GM12878 (cell line): ENCODE measurements at regions not wholly inside any gene's neighbourhood (a gene's known extent, or its start where the extent isn't known, plus 50 kb on each side); places are given as distances from the start of the nearest gene placed in this dataset.

ENCODE experiments used
- ATAC-seq: fragments of 200-7000 bp; cut with Tn5 transposase; 3 replicates; pipeline ENCODE4 v1.9.1; 2020; ENCODE audit warnings: mild to moderate bottlenecking, moderate library complexity
- BruUV-seq: library from RNA; stranded (reverse); fragments of 400-500 nt; replicated peaks from 2 replicates; lab custom pipeline; 2021; lab: Mats Ljungman, UMichigan
- CTCF ChIA-PET: fragments of 300-600 bp; sonication (Branson Sonifier 250); formaldehyde crosslinking; extraction: SDS; loops from one replicate; lab custom pipeline; 2021; ENCODE audit warnings: inconsistent platforms; lab: Yijun Ruan, JAX
- POLR2A ChIA-PET: fragments of 350-600 bp; formaldehyde crosslinking; extraction: SDS; loops from one replicate; lab custom pipeline; 2021; ENCODE audit warnings: inconsistent platforms; lab: Charles Lee
- RAD21 ChIA-PET: fragments of 300-600 bp; sonication (Branson Sonifier 250); formaldehyde crosslinking; loops from one replicate; lab custom pipeline; 2023; ENCODE audit warnings: antibody characterized with exemption; ENCODE audit not compliant: unreplicated experiment; lab: Charles Lee
- SMC1A ChIA-PET: fragments of 300-600 bp; sonication (Branson Sonifier 250); formaldehyde crosslinking; loops from one replicate; lab custom pipeline; 2023; ENCODE audit not compliant: unreplicated experiment, uncharacterized antibody; lab: Charles Lee
- DNase-seq: peaks from one replicate; pipeline ENCODE4 v3.0.0-alpha.2; 2011; ENCODE audit warnings: low read depth, low spot score
- FAIRE-seq: peaks from 3 replicates; lab custom pipeline; 2011; peaks lifted over from hg19 to GRCh38; lab: Jason Lieb, UNC
- H2AFZ ChIP-seq: 2 replicates; pipeline ENCODE4 v1.6.0; 2011; ENCODE audit warnings: low read depth, low read length, control low read depth; ENCODE audit not compliant: control insufficient read depth
- H3K27ac ChIP-seq: 2 replicates; pipeline ENCODE4 v1.5.1; 2011; ENCODE audit warnings: control low read depth; ENCODE audit not compliant: control insufficient read depth, insufficient read depth
- H3K27me3 ChIP-seq, 2 experiments: replicated peaks in 1 of 2; 2 replicates each; pipeline versions ENCODE4 v1.6.0 to v1.6.1; 2011; ENCODE audit warnings: low read length in 1 of 2; ENCODE audit not compliant: control insufficient read depth in 2 of 2, insufficient read depth in 2 of 2
- H3K36me3 ChIP-seq, 2 experiments: 2 replicates each; pipeline ENCODE4 v1.5.1; 2011; ENCODE audit warnings: low read length in 1 of 2; ENCODE audit not compliant: control insufficient read depth in 2 of 2, insufficient read depth in 2 of 2
- H3K4me1 ChIP-seq: 2 replicates; pipeline ENCODE4 v1.6.1; 2011; ENCODE audit warnings: mild to moderate bottlenecking, low read length, moderate library complexity, mixed read lengths; ENCODE audit not compliant: control insufficient read depth, insufficient read depth
- H3K4me2 ChIP-seq: 2 replicates; pipeline ENCODE4 v1.6.0; 2011; ENCODE audit warnings: control low read depth; ENCODE audit not compliant: control insufficient read depth, insufficient read depth
- H3K4me3 ChIP-seq: fragments of 200-600 bp; sonication (generic); 2 replicates; pipeline ENCODE4 v1.5.1; 2016
- H3K79me2 ChIP-seq: 2 replicates; pipeline ENCODE4 v1.6.0; 2011; ENCODE audit warnings: low read length; ENCODE audit not compliant: control insufficient read depth, insufficient read depth
- H3K9ac ChIP-seq: 2 replicates; pipeline ENCODE4 v1.8.0; 2011; ENCODE audit warnings: low read length, control low read depth, mixed read lengths; ENCODE audit not compliant: control insufficient read depth, insufficient read depth
- H3K9me3 ChIP-seq: replicated peaks from 3 replicates; pipeline ENCODE4 v1.5.1; 2011; ENCODE audit warnings: mild to moderate bottlenecking, low read length; ENCODE audit not compliant: control insufficient read depth, insufficient read depth
- H4K20me1 ChIP-seq: 2 replicates; pipeline ENCODE4 v1.6.0; 2011; ENCODE audit not compliant: control insufficient read depth, insufficient read depth
- GABPA ChIP-seq: IDR thresholded peaks from 2 replicates; pipeline ENCODE4 v1.6.1; 2014; ENCODE audit warnings: antibody characterized with exemption, low read depth, mild to moderate bottlenecking, inconsistent platforms
- HSF1 ChIP-seq: fragments of 150-350 bp; IDR thresholded peaks from 2 replicates; pipeline ENCODE4 v1.6.1; 2014; ENCODE audit warnings: mild to moderate bottlenecking, low read depth, low read length
- MEF2B ChIP-seq: fragments of 450-650 bp; IDR thresholded peaks from 2 replicates; pipeline ENCODE4 v1.6.1; 2018; ENCODE audit warnings: mild to moderate bottlenecking, moderate library complexity; ENCODE audit not compliant: partially characterized antibody, poor library complexity, severe bottlenecking
- MXI1 ChIP-seq: fragments of 150-350 bp; IDR thresholded peaks from 2 replicates; pipeline ENCODE4 v1.6.1; 2011; ENCODE audit warnings: low read depth, mild to moderate bottlenecking, inconsistent platforms, low read length, improper control_type of control experiment
- PML ChIP-seq: IDR thresholded peaks from 2 replicates; pipeline ENCODE4 v1.6.1; 2012; ENCODE audit warnings: low read length, inconsistent platforms
- RCOR1 ChIP-seq: conservative IDR thresholded peaks from 2 replicates; pipeline ENCODE4 v1.6.1; 2012; ENCODE audit warnings: low read depth, low read length, improper control_type of control experiment
- REST ChIP-seq: IDR thresholded peaks from 2 replicates; pipeline ENCODE4 v1.6.1; 2012; ENCODE audit warnings: mild to moderate bottlenecking, low read depth, low read length
- ZNF217 ChIP-seq: fragments of 450-650 bp; IDR thresholded peaks from 2 replicates; pipeline ENCODE4 v1.6.1; 2017; ENCODE audit warnings: antibody characterized with exemption, mild to moderate bottlenecking
- ZNF24 ChIP-seq: fragments of 450-650 bp; IDR thresholded peaks from 2 replicates; pipeline ENCODE4 v1.6.1; 2017; ENCODE audit warnings: antibody characterized with exemption, mild to moderate bottlenecking
- WGBS: methylation state at CpG from one replicate; pipeline ENCODE4 v1.1.6; 2016; ENCODE audit warnings: low lambda C conversion rate; ENCODE audit not compliant: insufficient replicate concordance, insufficient coverage; ENCODE audit errors: missing lambda C conversion rate; 5-methylcytosine and 5-hydroxymethylcytosine counted together
- in situ Hi-C: fragments of 300-500 bp; cut with MboI; formaldehyde crosslinking; loops from 9 replicates; pipeline ENCODE4 v1.14.3; 2018; ENCODE audit warnings: mixed read lengths
- intact Hi-C: fragments of 100-400 bp; cut with micrococcal nuclease; formaldehyde crosslinking; loops from one replicate; pipeline ENCODE4 v1.14.2; 2022; ENCODE audit not compliant: unreplicated experiment
- TF ChIP-seq, protein P1 (sequence below): fragments of 450-650 bp; conservative IDR thresholded peaks from 2 replicates; pipeline ENCODE4 v1.6.1; 2017; ENCODE audit warnings: mild to moderate bottlenecking, moderate library complexity
- TF ChIP-seq, protein P2 (sequence below): fragments of 450-650 bp; IDR thresholded peaks from 2 replicates; pipeline ENCODE4 v1.6.1; 2017; ENCODE audit warnings: low read depth, mild to moderate bottlenecking, moderate library complexity

- Histone ChIP-seq H3K4me3 (no peak overlapping the region), H3K9me3 (peaks cover 3% of the 10 kb centered on the region; the same call in 1 of the 3 replicates), H3K36me3 (no peaks in the 10 kb centered on the region; a peak in 1 of 4 replicates), H3K79me2 (no peaks in the 10 kb centered on the region), H4K20me1 (no peaks in the 10 kb centered on the region), H3K4me1 (no peaks in the 10 kb centered on the region), H3K9ac (no peak overlapping the region), H3K27me3 (no peaks in the 10 kb centered on the region), H3K4me2 (no peak overlapping the region), H3K27ac (no peak overlapping the region), H2AFZ (no peak overlapping the region)
- TF ChIP-seq MEF2B (no peak), ZNF217 (no peak), RCOR1 (no peak), ZNF24 (no peak), HSF1 (no peak), REST (no peak), PML (no peak), GABPA (no peak), MXI1 (no peak)
- TF ChIP-seq, protein P1, sequence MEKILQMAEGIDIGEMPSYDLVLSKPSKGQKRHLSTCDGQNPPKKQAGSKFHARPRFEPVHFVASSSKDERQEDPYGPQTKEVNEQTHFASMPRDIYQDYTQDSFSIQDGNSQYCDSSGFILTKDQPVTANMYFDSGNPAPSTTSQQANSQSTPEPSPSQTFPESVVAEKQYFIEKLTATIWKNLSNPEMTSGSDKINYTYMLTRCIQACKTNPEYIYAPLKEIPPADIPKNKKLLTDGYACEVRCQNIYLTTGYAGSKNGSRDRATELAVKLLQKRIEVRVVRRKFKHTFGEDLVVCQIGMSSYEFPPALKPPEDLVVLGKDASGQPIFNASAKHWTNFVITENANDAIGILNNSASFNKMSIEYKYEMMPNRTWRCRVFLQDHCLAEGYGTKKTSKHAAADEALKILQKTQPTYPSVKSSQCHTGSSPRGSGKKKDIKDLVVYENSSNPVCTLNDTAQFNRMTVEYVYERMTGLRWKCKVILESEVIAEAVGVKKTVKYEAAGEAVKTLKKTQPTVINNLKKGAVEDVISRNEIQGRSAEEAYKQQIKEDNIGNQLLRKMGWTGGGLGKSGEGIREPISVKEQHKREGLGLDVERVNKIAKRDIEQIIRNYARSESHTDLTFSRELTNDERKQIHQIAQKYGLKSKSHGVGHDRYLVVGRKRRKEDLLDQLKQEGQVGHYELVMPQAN = no peak
- TF ChIP-seq, protein P2, sequence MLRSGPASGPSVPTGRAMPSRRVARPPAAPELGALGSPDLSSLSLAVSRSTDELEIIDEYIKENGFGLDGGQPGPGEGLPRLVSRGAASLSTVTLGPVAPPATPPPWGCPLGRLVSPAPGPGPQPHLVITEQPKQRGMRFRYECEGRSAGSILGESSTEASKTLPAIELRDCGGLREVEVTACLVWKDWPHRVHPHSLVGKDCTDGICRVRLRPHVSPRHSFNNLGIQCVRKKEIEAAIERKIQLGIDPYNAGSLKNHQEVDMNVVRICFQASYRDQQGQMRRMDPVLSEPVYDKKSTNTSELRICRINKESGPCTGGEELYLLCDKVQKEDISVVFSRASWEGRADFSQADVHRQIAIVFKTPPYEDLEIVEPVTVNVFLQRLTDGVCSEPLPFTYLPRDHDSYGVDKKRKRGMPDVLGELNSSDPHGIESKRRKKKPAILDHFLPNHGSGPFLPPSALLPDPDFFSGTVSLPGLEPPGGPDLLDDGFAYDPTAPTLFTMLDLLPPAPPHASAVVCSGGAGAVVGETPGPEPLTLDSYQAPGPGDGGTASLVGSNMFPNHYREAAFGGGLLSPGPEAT = no peak
- 43% methylated on average over 5 of the region's 5 CpGs for WGBS
- intact Hi-C loops = no loop called here
- CTCF ChIA-PET = interaction anchor here (0.7 to 5.0 kb wide), 2 partner anchors 15 to 461 kb away, joined by 3 to 20 read pairs; no protein-coding TSS in a partner anchor
- no peak for ATAC-seq
- no peak for FAIRE-seq
- in situ Hi-C loops = no loop called here
- no TSS peak for BruUV-seq
- no peak for DNase-seq
- SMC1A ChIA-PET = interaction anchor here (0.6 to 2.0 kb wide), 6 partner anchors 9 to 130 kb away, joined by 3 to 6 read pairs (median 3); no protein-coding TSS in a partner anchor
- RAD21 ChIA-PET = interaction anchor here (0.7 to 1.4 kb wide), 3 partner anchors 35 to 859 kb away, joined by 3 to 5 read pairs (median 3); no protein-coding TSS in a partner anchor
- POLR2A ChIA-PET = interaction anchor here (0.6 kb wide), 1 partner anchor 189 kb away, joined by 7 read pairs; no protein-coding TSS in a partner anchor
Measured at GRCh38 chr2:8285898-8286297, 396.0 kb upstream of the ID2 start.
